H9 (cell line): ENCODE measurements at regions not wholly inside any gene's neighbourhood (a gene's known extent, or its start where the extent isn't known, plus 50 kb on each side); places are given as distances from the start of the nearest gene placed in this dataset.

Experiments used
- DNase-seq: peaks from one replicate; pipeline ENCODE4 v3.0.0-alpha.2; 2017
- H2AFZ ChIP-seq: one replicate; pipeline ENCODE4 v1.6.1; 2013; ENCODE audit warnings: mild to moderate bottlenecking, low read length, control low read depth, moderate library complexity
- H2AK5ac ChIP-seq: 2 replicates; pipeline ENCODE4 v1.6.1; 2013; ENCODE audit warnings: low read length, control low read depth, mixed read lengths; ENCODE audit not compliant: insufficient read length
- H2BK120ac ChIP-seq: one replicate; pipeline ENCODE4 v1.6.1; 2013; ENCODE audit warnings: low read depth, mild to moderate bottlenecking, low read length, control low read depth, inconsistent platforms; ENCODE audit not compliant: poor library complexity, severe bottlenecking
- H2BK12ac ChIP-seq: 2 replicates; pipeline ENCODE4 v1.6.1; 2013; ENCODE audit warnings: low read length, control low read depth, mixed read lengths, low read depth; ENCODE audit not compliant: insufficient read length
- H2BK15ac ChIP-seq: 2 replicates; pipeline ENCODE4 v1.6.1; 2013; ENCODE audit warnings: low read depth, low read length, control low read depth
- H2BK20ac ChIP-seq: one replicate; pipeline ENCODE4 v1.6.1; 2013; ENCODE audit warnings: low read depth, mild to moderate bottlenecking, low read length, control low read depth, inconsistent platforms; ENCODE audit not compliant: poor library complexity, severe bottlenecking
- H2BK5ac ChIP-seq: 2 replicates; pipeline ENCODE4 v1.6.1; 2013; ENCODE audit warnings: low read length, control low read depth, mixed read lengths; ENCODE audit not compliant: insufficient read length
- H3K14ac ChIP-seq: 2 replicates; pipeline ENCODE4 v1.6.1; 2013; ENCODE audit warnings: low read length, control low read depth; ENCODE audit not compliant: insufficient read depth
- H3K18ac ChIP-seq: 2 replicates; pipeline ENCODE4 v1.6.1; 2013; ENCODE audit warnings: low read depth, mild to moderate bottlenecking, mixed read lengths, low read length, control low read depth; ENCODE audit not compliant: insufficient read length
- H3K23ac ChIP-seq: 2 replicates; pipeline ENCODE4 v1.6.1; 2013; ENCODE audit warnings: low read length, control low read depth, mixed read lengths, low read depth; ENCODE audit not compliant: insufficient read length
- H3K23me2 ChIP-seq: 2 replicates; pipeline ENCODE4 v1.6.1; 2013; ENCODE audit warnings: low read depth, mild to moderate bottlenecking, mixed read lengths, low read length, control low read depth; ENCODE audit not compliant: insufficient read length, poor library complexity, severe bottlenecking
- H3K27ac ChIP-seq: 2 replicates; pipeline ENCODE4 v1.5.1; 2013; ENCODE audit warnings: low read length, control low read depth, mixed read lengths, low read depth; ENCODE audit not compliant: insufficient read length
- H3K27me3 ChIP-seq: 2 replicates; pipeline ENCODE4 v1.6.1; 2013; ENCODE audit warnings: low read length, control low read depth, inconsistent platforms; ENCODE audit not compliant: insufficient read depth
- H3K4ac ChIP-seq: 2 replicates; pipeline ENCODE4 v1.6.1; 2013; ENCODE audit warnings: low read depth, mild to moderate bottlenecking, control low read depth, inconsistent platforms, low read length, moderate library complexity
- H3K4me1 ChIP-seq: 2 replicates; pipeline ENCODE4 v1.6.1; 2013; ENCODE audit warnings: low read length, control low read depth, inconsistent platforms; ENCODE audit not compliant: insufficient read depth
- H3K4me2 ChIP-seq: 2 replicates; pipeline ENCODE4 v1.6.1; 2013; ENCODE audit warnings: low read length, control low read depth, mixed read lengths; ENCODE audit not compliant: insufficient read length, insufficient read depth
- H3K56ac ChIP-seq: 2 replicates; pipeline ENCODE4 v1.6.1; 2013; ENCODE audit warnings: low read depth, mild to moderate bottlenecking, mixed read lengths, low read length, control low read depth; ENCODE audit not compliant: insufficient read length
- H3K79me1 ChIP-seq: 2 replicates; pipeline ENCODE4 v1.6.1; 2013; ENCODE audit warnings: low read depth, mild to moderate bottlenecking, moderate library complexity, low read length, control low read depth, inconsistent platforms; ENCODE audit not compliant: insufficient read depth, poor library complexity, severe bottlenecking
- H3K79me2 ChIP-seq: 2 replicates; pipeline ENCODE4 v1.6.1; 2013; ENCODE audit warnings: low read length, control low read depth, inconsistent platforms; ENCODE audit not compliant: insufficient read depth
- H3K9ac ChIP-seq: 2 replicates; pipeline ENCODE4 v1.6.1; 2013; ENCODE audit warnings: low read length, control low read depth, mixed read lengths; ENCODE audit not compliant: insufficient read length; ENCODE audit errors: extremely low read depth
- H3K9me3 ChIP-seq: one replicate; pipeline ENCODE4 v1.6.1; 2013; ENCODE audit warnings: low read depth, low read length, inconsistent platforms; ENCODE audit not compliant: control insufficient read depth
- H3T11ph ChIP-seq: one replicate; pipeline ENCODE4 v1.6.1; 2013; ENCODE audit warnings: mild to moderate bottlenecking, low read length, control low read depth, inconsistent platforms
- H4K20me1 ChIP-seq: one replicate; pipeline ENCODE4 v1.6.1; 2013; ENCODE audit not compliant: control insufficient read depth, insufficient read length, insufficient read depth
- H4K5ac ChIP-seq: 2 replicates; pipeline ENCODE4 v1.6.1; 2013; ENCODE audit warnings: low read depth, mild to moderate bottlenecking, mixed read lengths, low read length, control low read depth; ENCODE audit not compliant: insufficient read length
- H4K8ac ChIP-seq: replicated peaks from 2 replicates; pipeline ENCODE4 v1.6.1; 2013; ENCODE audit warnings: low read length, control low read depth, mixed read lengths, low read depth; ENCODE audit not compliant: insufficient read length
- H4K91ac ChIP-seq: 2 replicates; pipeline ENCODE4 v1.6.1; 2013; ENCODE audit warnings: low read depth, mild to moderate bottlenecking, moderate library complexity, mixed read lengths, low read length, control low read depth; ENCODE audit not compliant: insufficient read length
- H3K27ac Mint-ChIP-seq, 3 experiments: 2 replicates in 2 of 3; 3 replicates in 1 of 3; pipeline ENCODE4 v1.8.0; 2020 to 2021; ENCODE audit warnings: mixed read lengths in 3 of 3, mild to moderate bottlenecking in 1 of 3, moderate library complexity in 1 of 3
- H3K27me3 Mint-ChIP-seq: 2 replicates; pipeline ENCODE4 v1.8.0; 2021; ENCODE audit warnings: low read depth, mild to moderate bottlenecking, moderate library complexity, mixed read lengths
- H3K36me3 Mint-ChIP-seq, 3 experiments: 2 replicates in 2 of 3; 3 replicates in 1 of 3; pipeline ENCODE4 v1.8.0; 2020 to 2021; ENCODE audit warnings: low read depth in 3 of 3, mixed read lengths in 3 of 3; ENCODE audit not compliant: insufficient read depth in 1 of 3
- H3K4me1 Mint-ChIP-seq, 2 experiments: 2 replicates each; pipeline ENCODE4 v1.8.0; 2020; ENCODE audit warnings: mixed read lengths in 2 of 2
- H3K4me3 Mint-ChIP-seq, 2 experiments: 2 replicates in 1 of 2; 3 replicates in 1 of 2; pipeline ENCODE4 v1.8.0; 2020 to 2021; ENCODE audit warnings: mild to moderate bottlenecking in 2 of 2, mixed read lengths in 2 of 2, moderate library complexity in 1 of 2
- H3K9me3 Mint-ChIP-seq, 2 experiments: 2 replicates in 1 of 2; 3 replicates in 1 of 2; pipeline ENCODE4 v1.8.0; 2020; ENCODE audit warnings: mild to moderate bottlenecking in 2 of 2, mixed read lengths in 2 of 2, moderate library complexity in 1 of 2
- WGBS: extraction: QIAGEN DNeasy Blood & Tissue Kit; methylation state at CpG from one replicate; pipeline ENCODE4 v1.1.7; 2013; ENCODE audit warnings: missing lambda C conversion rate, low lambda C conversion rate, mixed read lengths; ENCODE audit not compliant: insufficient read length; ENCODE audit errors: extremely low coverage; 5-methylcytosine and 5-hydroxymethylcytosine counted together
- TF ChIP-seq, protein P1 (sequence below): fragments of 200-600 bp; sonication (generic); conservative IDR thresholded peaks from 3 replicates; pipeline ENCODE4 v1.8.0; 2021; ENCODE audit warnings: antibody characterized with exemption, mild to moderate bottlenecking

DNA sequence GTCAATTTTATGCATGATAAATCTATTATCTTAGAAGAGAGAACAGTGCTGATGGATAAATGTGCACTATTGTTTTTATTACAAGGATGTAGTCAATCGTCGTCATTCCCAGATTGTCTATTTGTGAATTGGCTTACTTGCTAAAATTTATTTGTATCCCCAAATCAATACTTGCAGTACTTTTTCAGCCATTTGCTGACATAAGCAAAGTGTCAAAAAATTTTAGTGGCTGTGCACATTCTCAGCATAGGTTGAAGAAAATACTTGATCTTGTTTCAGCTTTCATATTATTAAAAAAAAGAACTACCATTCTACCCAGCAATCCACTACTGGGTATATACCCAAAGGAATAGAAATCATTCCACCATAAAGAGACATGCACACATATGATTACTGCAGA, 477.9 kb upstream of the CA10 start:
- no peak overlapping the region for H2AK5ac ChIP-seq

More for the DNA sequence above, 477.9 kb upstream of the CA10 start:
- no peak overlapping the region for H3K27ac ChIP-seq
- WGBS: no CpG with 5 or more reads among the region's 2 CpGs
- H3T11ph ChIP-seq: no peak overlapping the region
- no peaks in the 10 kb centered on the region for H3K79me1 ChIP-seq
- no peaks in the 10 kb centered on the region for H3K79me2 ChIP-seq
- no peak overlapping the region for H3K18ac ChIP-seq
- no peak overlapping the region for H2BK20ac ChIP-seq
- DNase-seq: no peak
- H4K8ac ChIP-seq: no peak overlapping the region
- Mint-ChIP-seq H3K27me3 (no peaks in the 10 kb centered on the region), H3K9me3 (peaks cover 14 to 16% of the 10 kb centered on the region in 2 experiments), H3K36me3 (peaks cover 4 to 8% (median 6%) of the 10 kb centered on the region in 3 experiments; a peak in 6 of 7 replicates), H3K4me1 (no peaks in the 10 kb centered on the region), H3K4me3 (no peak overlapping the region), H3K27ac (no peak overlapping the region)
- H4K5ac ChIP-seq: no peak overlapping the region
- no peak overlapping the region for H3K9ac ChIP-seq
- H3K14ac ChIP-seq: no peak overlapping the region
- H3K23me2 ChIP-seq: no peaks in the 10 kb centered on the region
- H3K9me3 ChIP-seq: peaks cover 12% of the 10 kb centered on the region
- TF ChIP-seq, protein P1, sequence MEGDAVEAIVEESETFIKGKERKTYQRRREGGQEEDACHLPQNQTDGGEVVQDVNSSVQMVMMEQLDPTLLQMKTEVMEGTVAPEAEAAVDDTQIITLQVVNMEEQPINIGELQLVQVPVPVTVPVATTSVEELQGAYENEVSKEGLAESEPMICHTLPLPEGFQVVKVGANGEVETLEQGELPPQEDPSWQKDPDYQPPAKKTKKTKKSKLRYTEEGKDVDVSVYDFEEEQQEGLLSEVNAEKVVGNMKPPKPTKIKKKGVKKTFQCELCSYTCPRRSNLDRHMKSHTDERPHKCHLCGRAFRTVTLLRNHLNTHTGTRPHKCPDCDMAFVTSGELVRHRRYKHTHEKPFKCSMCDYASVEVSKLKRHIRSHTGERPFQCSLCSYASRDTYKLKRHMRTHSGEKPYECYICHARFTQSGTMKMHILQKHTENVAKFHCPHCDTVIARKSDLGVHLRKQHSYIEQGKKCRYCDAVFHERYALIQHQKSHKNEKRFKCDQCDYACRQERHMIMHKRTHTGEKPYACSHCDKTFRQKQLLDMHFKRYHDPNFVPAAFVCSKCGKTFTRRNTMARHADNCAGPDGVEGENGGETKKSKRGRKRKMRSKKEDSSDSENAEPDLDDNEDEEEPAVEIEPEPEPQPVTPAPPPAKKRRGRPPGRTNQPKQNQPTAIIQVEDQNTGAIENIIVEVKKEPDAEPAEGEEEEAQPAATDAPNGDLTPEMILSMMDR: no peak
- H2BK5ac ChIP-seq: no peak overlapping the region
- H2BK15ac ChIP-seq: no peak overlapping the region
- no peak overlapping the region for H2AFZ ChIP-seq
- no peak overlapping the region for H3K23ac ChIP-seq
- H2BK12ac ChIP-seq: no peak overlapping the region
- H3K27me3 ChIP-seq: no peaks in the 10 kb centered on the region
- no peak overlapping the region for H4K91ac ChIP-seq
- no peaks in the 10 kb centered on the region for H4K20me1 ChIP-seq
- H3K4me1 ChIP-seq: no peaks in the 10 kb centered on the region
- H3K4me2 ChIP-seq: no peak overlapping the region
- H3K56ac ChIP-seq: no peak overlapping the region
- no peak overlapping the region for H3K4ac ChIP-seq
- H2BK120ac ChIP-seq: no peak overlapping the region
